H1 (cell line): ENCODE measurements at regions not wholly inside any gene's neighbourhood (a gene's known extent, or its start where the extent isn't known, plus 50 kb on each side); places are given as distances from the start of the nearest gene placed in this dataset.
A peak's percentile ranks its signal among the peaks of the same experiment; 100 is the strongest.

Source experiments
- CTCF ChIA-PET: fragments of 300-600 bp; sonication (Branson Sonifier 250); formaldehyde crosslinking; loops from one replicate; lab custom pipeline; 2021; ENCODE audit not compliant: partially characterized antibody; lab: Charles Lee
- POLR2A ChIA-PET: fragments of 300-600 bp; sonication (Branson Sonifier 250); formaldehyde crosslinking; loops from one replicate; lab custom pipeline; 2021; ENCODE audit warnings: inconsistent platforms; ENCODE audit not compliant: partially characterized antibody; lab: Charles Lee
- DNase-seq, 2 experiments: peaks; one replicate each; pipeline versions ENCODE4 v3.0.0 to v3.0.0-alpha.2; 2010 to 2022; ENCODE audit warnings: low spot score in 2 of 2, low read depth in 1 of 2, mixed read lengths in 1 of 2
- FAIRE-seq: peaks from 2 replicates; lab custom pipeline; 2011; peaks lifted over from hg19 to GRCh38; lab: Jason Lieb, UNC
- H2AFZ ChIP-seq: 2 replicates; pipeline ENCODE4 v1.8.1; 2012; ENCODE audit warnings: low read length, inconsistent platforms
- H2AK5ac ChIP-seq: 2 replicates; pipeline ENCODE4 v1.6.1; 2013; ENCODE audit warnings: low read depth, low read length
- H2BK120ac ChIP-seq: replicated peaks from 2 replicates; pipeline ENCODE3; 2013; ENCODE audit warnings: low read depth, low read length, inconsistent platforms
- H2BK12ac ChIP-seq: 2 replicates; pipeline ENCODE4 v1.6.1; 2013; ENCODE audit warnings: low read depth, low read length
- H2BK15ac ChIP-seq: 2 replicates; pipeline ENCODE4 v1.6.1; 2013; ENCODE audit warnings: low read length
- H2BK20ac ChIP-seq: 2 replicates; pipeline ENCODE4 v1.6.1; 2013; ENCODE audit warnings: low read length
- H2BK5ac ChIP-seq: 2 replicates; pipeline ENCODE4 v1.6.1; 2013; ENCODE audit warnings: low read depth, low read length
- H3K14ac ChIP-seq: 2 replicates; pipeline ENCODE4 v1.6.1; 2013; ENCODE audit warnings: inconsistent platforms; ENCODE audit not compliant: insufficient read length
- H3K18ac ChIP-seq: 2 replicates; pipeline ENCODE4 v1.6.1; 2013; ENCODE audit warnings: low read length; ENCODE audit errors: extremely low read depth
- H3K23ac ChIP-seq: 2 replicates; pipeline ENCODE4 v1.6.1; 2013; ENCODE audit warnings: inconsistent platforms; ENCODE audit not compliant: insufficient read length
- H3K23me2 ChIP-seq: 2 replicates; pipeline ENCODE4 v1.6.1; 2013; ENCODE audit warnings: low read depth, low read length
- H3K27ac ChIP-seq: 2 replicates; pipeline ENCODE4 v1.6.1; 2011; ENCODE audit warnings: low read depth, low read length, inconsistent platforms
- H3K27me3 ChIP-seq, 4 experiments: replicated peaks in 1 of 4; 1 replicate in 1 of 4; 2 replicates in 3 of 4; pipeline versions ENCODE4 v1.6.1 to v1.8.1; 2011 to 2013; ENCODE audit warnings: low read length in 3 of 4, mild to moderate bottlenecking in 3 of 4, inconsistent platforms in 2 of 4, mixed read lengths in 2 of 4, moderate library complexity in 1 of 4; ENCODE audit not compliant: control insufficient read depth in 3 of 4, insufficient read depth in 3 of 4; ENCODE audit errors: extremely low read depth in 1 of 4
- H3K36me3 ChIP-seq, 4 experiments: 2 replicates each; pipeline versions ENCODE4 v1.6.1 to v1.8.1; 2011 to 2013; ENCODE audit warnings: mild to moderate bottlenecking in 4 of 4, low read length in 3 of 4, moderate library complexity in 2 of 4, control low read depth in 1 of 4, inconsistent platforms in 1 of 4; ENCODE audit not compliant: insufficient read depth in 4 of 4, control insufficient read depth in 2 of 4
- H3K4ac ChIP-seq: replicated peaks from 2 replicates; pipeline ENCODE3; 2013; ENCODE audit warnings: low read length, low read depth, mixed read lengths, inconsistent platforms; ENCODE audit not compliant: insufficient read length
- H3K4me1 ChIP-seq, 4 experiments: replicated peaks in 1 of 4; 1 replicate in 1 of 4; 2 replicates in 3 of 4; pipeline versions ENCODE4 v1.6.1 to v1.8.1; 2011 to 2013; ENCODE audit warnings: low read length in 3 of 4, inconsistent platforms in 2 of 4, mixed read lengths in 1 of 4; ENCODE audit not compliant: insufficient read depth in 4 of 4, control insufficient read depth in 3 of 4
- H3K4me2 ChIP-seq, 2 experiments: 2 replicates each; pipeline versions ENCODE4 v1.6.1 to v1.8.1; 2011 to 2013; ENCODE audit warnings: low read depth in 2 of 2, low read length in 2 of 2, control low read depth in 1 of 2, inconsistent platforms in 1 of 2, mild to moderate bottlenecking in 1 of 2; ENCODE audit not compliant: insufficient read depth in 1 of 2
- H3K4me3 ChIP-seq, 4 experiments: fragments of 200-600, 300-600 bp in 1 of 4; sonication (generic), shearing (Covaris generic), sonication (Bioruptor Twin) in 1 of 4; 2 replicates each; pipeline versions ENCODE4 v1.5.1 to v1.8.1; 2011 to 2016; ENCODE audit warnings: low read length in 4 of 4, low read depth in 3 of 4, control low read depth in 2 of 4, inconsistent platforms in 2 of 4, mild to moderate bottlenecking in 2 of 4, mixed read lengths in 1 of 4, moderate library complexity in 1 of 4; ENCODE audit not compliant: insufficient read depth in 2 of 4; ENCODE audit errors: extremely low read depth in 1 of 4
- H3K56ac ChIP-seq: replicated peaks from 2 replicates; pipeline ENCODE3; 2013; ENCODE audit warnings: low read depth, mild to moderate bottlenecking, mixed read lengths, low read length, inconsistent platforms; ENCODE audit not compliant: insufficient read length
- H3K79me1 ChIP-seq: 2 replicates; pipeline ENCODE4 v1.6.1; 2013; ENCODE audit warnings: low read depth, low read length, control low read depth
- H3K79me2 ChIP-seq, 2 experiments: 2 replicates each; pipeline versions ENCODE4 v1.6.1 to v1.8.1; 2012 to 2013; ENCODE audit warnings: low read length in 2 of 2, mild to moderate bottlenecking in 2 of 2, inconsistent platforms in 1 of 2; ENCODE audit not compliant: insufficient read depth in 2 of 2, control insufficient read depth in 1 of 2
- H3K9ac ChIP-seq, 4 experiments: replicated peaks in 1 of 4; 1 replicate in 1 of 4; 2 replicates in 3 of 4; pipeline versions ENCODE4 v1.6.1 to v1.8.1; 2011 to 2013; ENCODE audit warnings: low read depth in 3 of 4, low read length in 3 of 4, control low read depth in 2 of 4, mild to moderate bottlenecking in 2 of 4, moderate library complexity in 2 of 4, inconsistent platforms in 1 of 4; ENCODE audit errors: extremely low read depth in 1 of 4
- H3K9me3 ChIP-seq, 2 experiments: 2 replicates each; pipeline versions ENCODE4 v1.6.1 to v1.8.1; 2012 to 2013; ENCODE audit warnings: mild to moderate bottlenecking in 2 of 2, moderate library complexity in 2 of 2, control low read depth in 1 of 2, inconsistent platforms in 1 of 2, low read depth in 1 of 2, low read length in 1 of 2, mixed read lengths in 1 of 2; ENCODE audit not compliant: insufficient read depth in 2 of 2
- H4K20me1 ChIP-seq, 2 experiments: replicated peaks in 1 of 2; 2 replicates each; pipeline versions ENCODE3 to v1.8.1; 2011 to 2013; ENCODE audit warnings: inconsistent platforms in 2 of 2, low read length in 2 of 2, mild to moderate bottlenecking in 1 of 2; ENCODE audit not compliant: insufficient read depth in 2 of 2, control insufficient read depth in 1 of 2
- H4K5ac ChIP-seq: 2 replicates; pipeline ENCODE4 v1.6.1; 2013; ENCODE audit warnings: low read length, low read depth, mixed read lengths, inconsistent platforms; ENCODE audit not compliant: insufficient read length
- H4K8ac ChIP-seq: 2 replicates; pipeline ENCODE4 v1.8.0; 2013; ENCODE audit warnings: mild to moderate bottlenecking, moderate library complexity, low read length, inconsistent platforms; ENCODE audit not compliant: insufficient read depth; ENCODE audit errors: extremely low read depth
- H4K91ac ChIP-seq: replicated peaks from 2 replicates; pipeline ENCODE3; 2013; ENCODE audit warnings: low read length, mixed read lengths, inconsistent platforms; ENCODE audit not compliant: insufficient read length
- JUN ChIP-seq: IDR thresholded peaks from 2 replicates; pipeline ENCODE4 v1.6.1; 2011; ENCODE audit warnings: low read depth, mild to moderate bottlenecking, improper control_type of control experiment, low read length
- KDM1A ChIP-seq: fragments of 200-600, 300-600 bp; sonication (generic); IDR thresholded peaks from 2 replicates; pipeline ENCODE4 v1.7.1; 2016; ENCODE audit warnings: mild to moderate bottlenecking, low read length, borderline replicate concordance
- MAFK ChIP-seq: IDR thresholded peaks from 2 replicates; pipeline ENCODE4 v1.6.1; 2012; ENCODE audit warnings: low read depth, mild to moderate bottlenecking, improper control_type of control experiment, low read length
- POLR2AphosphoS5 ChIP-seq: IDR thresholded peaks from 2 replicates; pipeline ENCODE4 v1.6.1; 2011; ENCODE audit warnings: low read depth, low read length
- TAF7 ChIP-seq: optimal IDR thresholded peaks from 2 replicates; pipeline ENCODE3; 2011; ENCODE audit warnings: low read depth, mild to moderate bottlenecking, inconsistent platforms, low read length, moderate library complexity, borderline replicate concordance
- YY1 ChIP-seq: IDR thresholded peaks from 2 replicates; pipeline ENCODE4 v1.6.1; 2011; ENCODE audit warnings: low read depth, mild to moderate bottlenecking, low read length
- WGBS, 2 experiments: shearing (Covaris generic) in 1 of 2; methylation state at CpG; one replicate each; pipeline versions ENCODE4 v1.1.6 to v1.1.7; 2013 to 2015; ENCODE audit warnings: low lambda C conversion rate in 2 of 2, mixed read lengths in 2 of 2, inconsistent platforms in 1 of 2, low coverage in 1 of 2, missing lambda C conversion rate in 1 of 2; ENCODE audit not compliant: insufficient replicate concordance in 2 of 2, insufficient coverage in 1 of 2, insufficient read length in 1 of 2; ENCODE audit errors: extremely low coverage in 1 of 2, missing lambda C conversion rate in 1 of 2; 5-methylcytosine and 5-hydroxymethylcytosine counted together

DNA sequence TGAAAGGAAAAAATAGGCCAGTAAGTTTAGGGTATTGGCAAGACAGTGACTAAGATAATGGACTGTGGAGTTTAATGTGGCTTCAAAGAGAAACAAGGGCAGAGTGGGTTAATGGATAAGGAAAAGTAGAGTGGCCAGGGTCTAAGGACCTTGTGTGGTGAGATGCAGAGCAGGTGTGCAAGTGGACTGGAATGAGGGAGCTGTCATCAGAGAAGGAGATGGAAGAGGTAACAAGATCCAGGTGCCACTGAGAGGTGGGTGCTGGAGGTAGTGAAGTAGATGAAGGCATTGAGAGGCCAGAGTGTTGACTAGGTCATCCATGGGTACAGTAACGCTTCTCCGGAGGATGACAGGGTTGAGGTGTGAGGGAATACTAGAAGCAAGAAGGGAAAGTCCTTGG lies 136.1 kb downstream of the QRSL1 start:
- no peaks in the 10 kb centered on the region; a peak in 1 of 7 replicates for H3K27me3 ChIP-seq
- ChIA-PET CTCF (no interaction called here), POLR2A (no interaction called here)
- H4K8ac ChIP-seq, result no peak overlapping the region
- TF ChIP-seq POLR2AphosphoS5, result no peak
- TF ChIP-seq TAF7, result no peak
- TF ChIP-seq JUN, result no peak
- no peak for TF ChIP-seq MAFK
- TF ChIP-seq KDM1A, result no peak
- TF ChIP-seq YY1, result no peak
- H3K23ac ChIP-seq, result no peak overlapping the region
- no peak overlapping the region for H2BK12ac ChIP-seq
- no peak overlapping the region for H3K4me3 ChIP-seq
- H3K23me2 ChIP-seq, result no peaks in the 10 kb centered on the region
- H3K56ac ChIP-seq, result no peak overlapping the region
- no peak overlapping the region for H2AK5ac ChIP-seq
- no peak overlapping the region for H4K5ac ChIP-seq
- H3K9ac ChIP-seq, result no peak overlapping the region
- no peak overlapping the region for H3K18ac ChIP-seq
- no peaks in the 10 kb centered on the region for H3K79me1 ChIP-seq
- H3K36me3 ChIP-seq, result peaks cover 0 to 3% (median 0%) of the 10 kb centered on the region in 4 experiments; a peak in 1 of 8 replicates
- no peak overlapping the region for H3K27ac ChIP-seq
- H2AFZ ChIP-seq, result no peak overlapping the region
- peaks cover under 1 to 10% of the 10 kb centered on the region in 2 experiments for H3K9me3 ChIP-seq
- FAIRE-seq, result no peak
- no peaks in the 10 kb centered on the region for H3K79me2 ChIP-seq
- WGBS, 2 experiments, result 92% methylated on average over 2 of the region's 2 CpGs; no CpG with 5 or more reads in 1 of the 2 experiments
- no peak overlapping the region for H2BK120ac ChIP-seq
- H3K4me2 ChIP-seq, result no peak overlapping the region
- H3K4ac ChIP-seq, result no peak overlapping the region
- H3K14ac ChIP-seq, result no peak overlapping the region
- no peaks in the 10 kb centered on the region for H4K20me1 ChIP-seq
- H2BK15ac ChIP-seq, result 0 out of 2 replicates have a peak overlapping the region, but pooled peaks have one; percentile 65
- H4K91ac ChIP-seq, result no peak overlapping the region
- no peak overlapping the region for H2BK5ac ChIP-seq
- H2BK20ac ChIP-seq, result peak overlapping the region; percentile 48; the same call in 1 of the 2 replicates
- H3K4me1 ChIP-seq, result no peaks in the 10 kb centered on the region
- DNase-seq, result no peak
